HCT116 (cell line): ENCODE measurements at regions not wholly inside any gene's neighbourhood (a gene's known extent, or its start where the extent isn't known, plus 50 kb on each side); places are given as distances from the start of the nearest gene placed in this dataset.

Experiments
- ATAC-seq: fragments of 200-7000 bp; cut with Tn5 transposase; 2 replicates; pipeline ENCODE4 v1.9.1; 2020; ENCODE audit warnings: mild to moderate bottlenecking, moderate library complexity
- BruUV-seq: library from RNA; stranded (reverse); fragments of 400-500 nt; replicated peaks from 2 replicates; lab custom pipeline; 2021; lab: Mats Ljungman, UMichigan
- CTCF ChIA-PET: fragments of 300-600 bp; sonication (Branson Sonifier 250); formaldehyde crosslinking; loops from one replicate; lab custom pipeline; 2021; ENCODE audit warnings: antibody characterized with exemption; lab: Charles Lee
- POLR2A ChIA-PET: fragments of 300-600, 350-600 bp; sonication (Branson Sonifier 250); formaldehyde crosslinking; loops from one replicate; lab custom pipeline; 2021; ENCODE audit warnings: antibody characterized with exemption; lab: Charles Lee
- RAD21 ChIA-PET, 2 experiments: fragments of 300-600 bp; sonication (Branson Sonifier 250); formaldehyde crosslinking; loops; one replicate each; lab custom pipeline; 2023; ENCODE audit warnings: low total read pairs in 2 of 2; ENCODE audit not compliant: uncharacterized antibody in 2 of 2, unreplicated experiment in 2 of 2, low non-redundant PET in 1 of 2; lab: Charles Lee
- DNase-seq: peaks from one replicate; pipeline ENCODE4 v3.0.0-alpha.2; 2010; ENCODE audit warnings: low read depth, low spot score
- H2AFZ ChIP-seq: fragments of 200-600 bp; shearing (Covaris generic), sonication (generic); 2 replicates; pipeline ENCODE4 v1.6.1; 2017; ENCODE audit warnings: low read depth, mixed run types, mixed read lengths, antibody characterized with exemption, low read length; ENCODE audit not compliant: poor library complexity, severe bottlenecking
- H3K27ac ChIP-seq: 2 replicates; pipeline ENCODE4 v1.5.1; 2012; ENCODE audit warnings: low read depth, low read length
- H3K27me3 ChIP-seq: fragments of 200-600 bp; sonication (generic); 2 replicates; pipeline ENCODE4 v1.6.1; 2016; ENCODE audit warnings: mixed run types, low read length, mixed read lengths; ENCODE audit not compliant: insufficient read depth
- H3K36me3 ChIP-seq, 2 experiments: fragments of 200-500 bp in 1 of 2; fragments of 200-600 bp in 1 of 2; sonication (Bioruptor generic) in 1 of 2; sonication (generic) in 1 of 2; 2 replicates each; pipeline versions ENCODE4 v1.5.1 to v1.6.1; 2014 to 2016; ENCODE audit warnings: low read length in 2 of 2, inconsistent platforms in 1 of 2, mixed read lengths in 1 of 2, mixed run types in 1 of 2; ENCODE audit not compliant: insufficient read depth in 2 of 2, control insufficient read depth in 1 of 2
- H3K4me1 ChIP-seq, 2 experiments: fragments of 200-600 bp in 1 of 2; sonication (generic) in 1 of 2; 2 replicates each; pipeline versions ENCODE4 v1.5.1 to v1.6.1; 2012 to 2017; ENCODE audit warnings: low read length in 2 of 2, inconsistent platforms in 1 of 2, mild to moderate bottlenecking in 1 of 2, mixed read lengths in 1 of 2, mixed run types in 1 of 2, moderate library complexity in 1 of 2; ENCODE audit not compliant: insufficient read depth in 2 of 2, control insufficient read depth in 1 of 2
- H3K4me2 ChIP-seq: fragments of 200-600 bp; sonication (generic); 2 replicates; pipeline ENCODE4 v1.6.1; 2017; ENCODE audit warnings: mixed run types, low read length, mixed read lengths
- H3K4me3 ChIP-seq, 2 experiments: fragments of 200-600 bp in 1 of 2; sonication (generic) in 1 of 2; replicated peaks in 1 of 2; 2 replicates each; pipeline ENCODE4 v1.5.1; 2011 to 2016; ENCODE audit warnings: low read length in 2 of 2, control low read depth in 1 of 2, low read depth in 1 of 2, mild to moderate bottlenecking in 1 of 2, mixed read lengths in 1 of 2, mixed run types in 1 of 2
- H3K79me2 ChIP-seq: fragments of 200-600 bp; sonication (generic); 2 replicates; pipeline ENCODE4 v1.6.1; 2017; ENCODE audit warnings: mild to moderate bottlenecking, mixed run types, low read length, moderate library complexity, mixed read lengths; ENCODE audit not compliant: insufficient read depth
- H3K9ac ChIP-seq: fragments of 200-600 bp; sonication (generic); 2 replicates; pipeline ENCODE4 v1.6.1; 2016; ENCODE audit warnings: low read length, mixed read lengths
- H3K9me2 ChIP-seq: fragments of 200-600 bp; sonication (generic), shearing (Covaris generic); 2 replicates; pipeline ENCODE4 v1.6.1; 2017; ENCODE audit warnings: mixed run types, mild to moderate bottlenecking, moderate library complexity; ENCODE audit not compliant: insufficient read depth
- H3K9me3 ChIP-seq, 2 experiments: fragments of 200-500 bp in 1 of 2; fragments of 200-600 bp in 1 of 2; sonication (Bioruptor generic) in 1 of 2; sonication (generic) in 1 of 2; 2 replicates each; pipeline ENCODE4 v1.6.1; 2014 to 2017; ENCODE audit warnings: low read length in 2 of 2, mixed read lengths in 2 of 2, inconsistent platforms in 1 of 2, low read depth in 1 of 2, mild to moderate bottlenecking in 1 of 2, mixed run types in 1 of 2, moderate library complexity in 1 of 2; ENCODE audit not compliant: control insufficient read depth in 1 of 2, insufficient read depth in 1 of 2
- H4K20me1 ChIP-seq: fragments of 200-600 bp; sonication (generic), shearing (Covaris generic); 2 replicates; pipeline ENCODE4 v1.6.1; 2017; ENCODE audit warnings: mixed run types, mild to moderate bottlenecking, moderate library complexity; ENCODE audit not compliant: insufficient read depth
- CEBPB ChIP-seq: IDR thresholded peaks from 2 replicates; pipeline ENCODE4 v1.6.1; 2012; ENCODE audit warnings: low read depth
- CTCF ChIP-seq, 3 experiments: fragments of 200-600 bp in 1 of 3; sonication (generic) in 1 of 3; IDR thresholded peaks in 2 of 3; conservative IDR thresholded peaks in 1 of 3; 2 replicates each; pipeline ENCODE4 v1.5.1; 2012 to 2017; ENCODE audit warnings: low read depth in 2 of 3, low read length in 2 of 3, antibody characterized with exemption in 1 of 3, borderline replicate concordance in 1 of 3, control low read depth in 1 of 3, mild to moderate bottlenecking in 1 of 3, mixed read lengths in 1 of 3, mixed run types in 1 of 3, moderate library complexity in 1 of 3; ENCODE audit not compliant: insufficient read depth in 1 of 3
- EGR1 ChIP-seq: IDR thresholded peaks from 2 replicates; pipeline ENCODE4 v1.6.1; 2012; ENCODE audit warnings: low read depth
- ELF1 ChIP-seq: IDR thresholded peaks from 2 replicates; pipeline ENCODE4 v1.6.1; 2012; ENCODE audit warnings: low read depth, borderline replicate concordance
- EZH2 ChIP-seq: fragments of 200-600 bp; sonication (generic); IDR thresholded peaks from 2 replicates; pipeline ENCODE4 v1.6.1; 2017; ENCODE audit warnings: antibody characterized with exemption, mixed run types
- EZH2phosphoT487 ChIP-seq: fragments of 200-600 bp; IDR thresholded peaks from 2 replicates; pipeline ENCODE4 v1.6.1; 2018; ENCODE audit warnings: antibody characterized with exemption, borderline replicate concordance
- FOSL1 ChIP-seq: IDR thresholded peaks from 2 replicates; pipeline ENCODE4 v1.6.1; 2012; ENCODE audit warnings: low read depth
- JUND ChIP-seq: IDR thresholded peaks from 2 replicates; pipeline ENCODE4 v1.6.1; 2012
- POLR2A ChIP-seq: IDR thresholded peaks from 2 replicates; pipeline ENCODE4 v1.7.0; 2011; ENCODE audit warnings: borderline replicate concordance; ENCODE audit not compliant: insufficient read depth, insufficient read length; ENCODE audit errors: extremely low read depth
- POLR2AphosphoS5 ChIP-seq: IDR thresholded peaks from 2 replicates; pipeline ENCODE4 v1.6.1; 2011; ENCODE audit warnings: mild to moderate bottlenecking, low read depth, low read length, moderate library complexity
- RAD21 ChIP-seq: IDR thresholded peaks from 2 replicates; pipeline ENCODE4 v1.6.1; 2012; ENCODE audit warnings: low read depth, mild to moderate bottlenecking
- REST ChIP-seq: IDR thresholded peaks from 2 replicates; pipeline ENCODE4 v1.6.1; 2012; ENCODE audit warnings: low read depth
- SIN3A ChIP-seq: IDR thresholded peaks from 2 replicates; pipeline ENCODE4 v1.6.1; 2012; ENCODE audit warnings: low read depth
- SP1 ChIP-seq: IDR thresholded peaks from 2 replicates; pipeline ENCODE4 v1.6.1; 2012; ENCODE audit warnings: low read depth
- YY1 ChIP-seq: IDR thresholded peaks from 2 replicates; pipeline ENCODE4 v1.6.1; 2011; ENCODE audit warnings: low read length, low read depth, moderate library complexity, mild to moderate bottlenecking; ENCODE audit not compliant: insufficient replicate concordance; ENCODE audit errors: extremely low read depth
- intact Hi-C: fragments of 100-400 bp; cut with micrococcal nuclease; formaldehyde crosslinking; loops from 2 replicates; pipeline ENCODE4 v1.10.0; 2022

- ATAC-seq (no peak), DNase-seq (no peak)
- Histone ChIP-seq H3K27ac (no peak overlapping the region), H3K9ac (no peak overlapping the region), H3K9me3 (no peaks in the 10 kb centered on the region), H3K36me3 (no peaks in the 10 kb centered on the region), H2AFZ (no peak overlapping the region)
- intact Hi-C loops, result no loop called here
- CTCF ChIA-PET, result no interaction called here
- TF ChIP-seq ELF1 (no peak), SP1 (no peak), JUND (no peak), EZH2phosphoT487 (no peak)
- TF ChIP-seq, all 23 proteins: peak for 0
- POLR2A ChIA-PET, result no interaction called here
- no peak overlapping the region for H3K4me3 ChIP-seq
- no peaks in the 10 kb centered on the region for H3K79me2 ChIP-seq
- no peaks in the 10 kb centered on the region for H4K20me1 ChIP-seq
- no peak overlapping the region for H3K4me2 ChIP-seq
- no peaks in the 10 kb centered on the region for H3K4me1 ChIP-seq
- peaks cover 47% of the 10 kb centered on the region for H3K27me3 ChIP-seq
- RAD21 ChIA-PET, result no interaction called here
- H3K9me2 ChIP-seq, result no peaks in the 10 kb centered on the region
- BruUV-seq, result no TSS peak
These were observed 62.8 kb upstream of the MPHOSPH6 start for GRCh38 chr16:82232806-82233205.

GRCh38 chr16:82231008-82231787, 61.2 kb upstream of the MPHOSPH6 start:
- BruUV-seq, result no TSS peak
- H3K36me3 ChIP-seq, result no peaks in the 10 kb centered on the region
- no peak overlapping the region for H3K9ac ChIP-seq
- H3K27ac ChIP-seq, result no peak overlapping the region
- no peaks in the 10 kb centered on the region for H3K79me2 ChIP-seq
- ChIA-PET POLR2A (no interaction called here), RAD21 (interaction anchor here in 1 of 2 experiments (1.6 kb wide), 1 partner anchor 149 kb away, joined by 3 read pairs; no protein-coding TSS in a partner anchor), CTCF (interaction anchor here (0.9 to 2.3 kb wide), 6 partner anchors 14 to 290 kb away, joined by 3 to 35 read pairs (median 10); no protein-coding TSS in a partner anchor)
- H3K9me2 ChIP-seq, result no peaks in the 10 kb centered on the region
- DNase-seq (no peak), ATAC-seq (no peak)
- H3K9me3 ChIP-seq, result no peaks in the 10 kb centered on the region
- no peaks in the 10 kb centered on the region for H4K20me1 ChIP-seq
- no peak overlapping the region for H3K4me3 ChIP-seq
- H3K4me2 ChIP-seq, result no peak overlapping the region
- peaks cover 49% of the 10 kb centered on the region for H3K27me3 ChIP-seq
- intact Hi-C loops, result no loop called here
- no peak overlapping the region for H2AFZ ChIP-seq
- no peaks in the 10 kb centered on the region for H3K4me1 ChIP-seq
- TF ChIP-seq JUND (no peak), EZH2phosphoT487 (no peak), EZH2 (no peak), YY1 (no peak), EGR1 (no peak), RAD21 (no peak), REST (no peak), CEBPB (no peak), POLR2A (no peak), SIN3A (no peak), SP1 (no peak), FOSL1 (no peak), POLR2AphosphoS5 (no peak), CTCF (IDR thresholded peaks at IDR 0.05 in 2 of 3, conservative IDR thresholded peaks at IDR 0.05 in 1 of 3; ENCODE audit: borderline replicate concordance in 1 of 3, insufficient read depth in 1 of 3, low read depth in 2 of 3, low read length in 2 of 3) (no peak)
